Erythroblast (primary cell): ENCODE measurements at regions not wholly inside any gene's neighbourhood (a gene's known extent, or its start where the extent isn't known, plus 50 kb on each side); places are given as distances from the start of the nearest gene placed in this dataset.

Experiments
- DNase-seq, 2 experiments: peaks; one replicate each; lab custom pipeline; 2025; lab: John Stamatoyannopoulos, UW
- GATA1 ChIP-seq: IDR thresholded peaks from 2 replicates; pipeline ENCODE4 v1.6.1; 2011; ENCODE audit warnings: low read depth, mild to moderate bottlenecking, control low read depth, low read length, moderate library complexity
- POLR2A ChIP-seq: IDR thresholded peaks from 2 replicates; pipeline ENCODE4 v1.6.1; 2011; ENCODE audit warnings: mild to moderate bottlenecking, low read length

DNA sequence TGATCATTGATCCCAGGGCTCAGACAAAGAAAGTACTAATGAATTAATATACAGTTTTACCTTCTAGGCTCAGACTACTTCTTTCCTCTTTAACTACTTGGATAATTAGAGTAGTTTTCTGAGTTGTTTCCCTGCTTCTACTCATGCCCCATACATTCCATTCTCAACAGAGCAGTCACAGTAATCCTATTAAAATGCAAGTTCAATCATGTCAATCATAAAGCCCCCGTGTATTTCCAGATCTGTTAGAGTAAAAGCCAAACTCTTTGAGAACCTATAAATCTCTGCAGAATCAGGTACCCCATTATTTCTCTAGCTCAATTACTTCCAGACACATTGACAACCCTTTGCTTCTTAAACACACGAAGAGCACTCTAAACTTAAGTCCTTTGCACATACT, 242.1 kb upstream of the PRMT6 start:
- no peak for DNase-seq
- no peak for TF ChIP-seq POLR2A
- TF ChIP-seq GATA1, result no peak

DNA sequence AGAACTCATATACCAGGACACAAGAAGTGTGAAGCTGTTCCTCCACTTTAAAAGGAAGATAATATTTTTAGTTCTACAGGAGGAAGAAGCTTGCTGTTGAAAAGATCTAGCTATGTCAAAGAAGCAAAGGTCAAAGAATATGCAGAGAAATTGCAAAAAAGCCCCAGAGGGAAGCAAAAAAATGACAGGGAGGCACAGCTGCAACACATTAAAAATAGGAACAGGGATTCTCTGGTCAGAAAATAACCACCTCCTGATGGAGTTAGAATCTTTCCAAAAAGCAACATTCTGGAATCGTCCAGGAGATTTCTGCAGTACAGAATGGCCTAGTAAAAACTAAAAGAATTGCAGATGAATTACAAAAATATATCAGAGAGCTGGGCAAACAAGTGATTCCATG, 238.9 kb upstream of the PRMT6 start:
- DNase-seq, result no peak
- TF ChIP-seq GATA1 (no peak), POLR2A (no peak)

DNA sequence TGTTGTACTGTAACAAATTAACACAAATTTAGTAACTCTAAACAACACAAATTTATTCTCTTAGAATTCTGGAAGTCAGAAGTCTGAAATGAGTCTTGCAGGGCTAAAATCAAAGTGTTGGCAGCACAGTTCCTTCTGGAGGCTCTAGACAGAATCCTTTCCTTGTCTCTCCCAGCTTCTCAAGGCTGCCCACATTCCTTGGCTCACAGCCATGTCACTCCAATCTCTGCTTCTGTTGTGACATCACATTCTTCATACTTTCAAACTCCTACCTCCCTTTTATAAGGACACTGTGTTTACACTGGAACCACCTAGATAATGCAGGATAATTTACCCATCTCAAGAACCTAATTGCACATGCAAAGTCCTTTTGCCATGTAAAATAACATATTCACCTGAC, 225.0 kb upstream of the PRMT6 start:
- no peak for TF ChIP-seq POLR2A
- TF ChIP-seq GATA1, result no peak
- DNase-seq, result no peak

DNA sequence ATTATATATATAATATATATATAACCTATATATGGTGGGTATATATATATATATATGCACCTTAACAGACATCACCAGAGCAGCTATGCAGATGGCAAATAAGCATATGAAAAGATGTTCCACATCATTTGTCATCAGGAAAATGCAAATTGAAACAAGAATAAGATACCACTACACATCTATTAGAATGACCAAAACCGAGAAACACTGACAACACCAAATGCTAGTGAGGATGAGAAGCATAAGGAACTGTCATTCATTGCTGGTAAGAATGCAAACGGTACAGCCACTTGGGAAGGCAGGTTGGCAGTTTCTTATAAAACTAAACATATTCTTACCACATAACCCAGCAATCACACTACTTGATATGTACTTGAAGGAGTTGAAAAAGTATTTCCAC, 219.8 kb upstream of the PRMT6 start:
- DNase-seq, result no peak
- TF ChIP-seq GATA1, result no peak
- TF ChIP-seq POLR2A, result no peak

DNA sequence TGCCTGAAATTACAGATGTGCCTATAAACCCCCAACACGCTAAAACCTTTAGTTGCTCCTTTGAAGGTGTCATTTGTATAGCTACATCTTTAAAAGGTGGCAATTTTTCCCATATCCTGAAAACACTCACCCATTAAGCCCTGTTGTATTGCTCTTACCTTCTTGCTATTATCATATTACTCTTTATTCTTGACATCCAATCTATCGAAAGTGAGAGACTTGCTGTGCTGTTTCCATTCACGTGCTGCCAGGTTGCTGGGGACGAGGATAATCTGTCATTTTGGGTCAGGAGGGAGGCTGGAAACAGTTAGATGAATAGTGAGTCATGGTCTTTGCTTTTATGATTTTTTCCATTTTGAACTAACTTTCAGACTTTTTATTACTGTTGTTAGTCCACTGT, 213.0 kb upstream of the PRMT6 start:
- no peak for DNase-seq
- TF ChIP-seq POLR2A (no peak), GATA1 (no peak)

- TF ChIP-seq GATA1 (no peak), POLR2A (no peak)
- DNase-seq, result no peak
Measured at GRCh38 chr1:106846656-106847055, 209.8 kb upstream of the PRMT6 start.

- TF ChIP-seq GATA1 (no peak), POLR2A (no peak)
- DNase-seq, result no peak
Measured at GRCh38 chr1:106861110-106861509, 195.4 kb upstream of the PRMT6 start.

- DNase-seq, result no peak
- TF ChIP-seq POLR2A (no peak), GATA1 (no peak)
Measured at GRCh38 chr1:106868828-106869227, 187.6 kb upstream of the PRMT6 start.

- DNase-seq, result no peak
- TF ChIP-seq POLR2A (no peak), GATA1 (no peak)
Measured at GRCh38 chr1:106875622-106876021, 180.9 kb upstream of the PRMT6 start.

DNA sequence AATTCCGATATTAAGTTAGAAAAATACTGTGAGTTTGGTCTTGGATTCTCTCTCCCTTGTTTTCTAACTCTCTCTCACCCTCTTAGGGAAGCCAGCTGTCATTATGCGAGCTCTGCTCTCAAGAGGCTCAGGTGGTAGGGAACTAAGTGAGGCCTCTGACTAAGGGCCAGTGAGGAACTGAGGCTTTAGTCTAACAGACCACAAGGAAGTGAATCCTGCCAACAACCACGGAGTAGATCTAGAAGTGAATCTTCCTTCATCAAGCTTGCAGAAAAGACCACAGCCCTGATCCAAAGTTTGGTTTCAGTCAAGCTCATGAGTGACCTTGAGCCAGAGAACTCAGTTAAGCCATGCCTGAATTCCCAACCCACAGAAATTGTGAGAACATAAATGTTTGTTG, 180.1 kb upstream of the PRMT6 start:
- no peak for DNase-seq
- TF ChIP-seq POLR2A (no peak), GATA1 (no peak)

GRCh38 chr1:106879538-106879937, 176.9 kb upstream of the PRMT6 start:
- TF ChIP-seq GATA1 (no peak), POLR2A (no peak)
- DNase-seq, result no peak

DNA sequence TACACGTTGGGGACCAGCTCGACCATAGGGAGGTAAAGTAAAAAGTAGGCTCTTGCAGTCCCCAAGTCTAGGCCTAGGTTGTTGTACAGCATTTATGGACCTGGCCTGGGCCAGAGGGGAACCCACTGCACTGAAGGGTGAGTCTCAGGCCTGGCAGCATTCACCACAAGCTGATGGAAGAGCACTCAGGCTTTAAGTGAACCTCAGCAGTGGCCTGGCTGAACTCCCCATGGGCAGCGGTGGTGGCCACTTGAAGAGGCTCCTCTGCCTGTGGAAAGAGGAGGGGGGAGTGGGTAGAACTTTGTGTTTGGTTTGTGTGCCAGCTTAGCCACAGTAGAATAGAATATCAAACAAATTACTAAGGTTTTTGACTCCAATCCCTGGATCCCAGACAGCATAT, 176.2 kb upstream of the PRMT6 start:
- no peak for TF ChIP-seq POLR2A
- TF ChIP-seq GATA1, result no peak
- no peak for DNase-seq

- DNase-seq, result no peak
- TF ChIP-seq POLR2A, result no peak
- no peak for TF ChIP-seq GATA1
Measured at GRCh38 chr1:106883208-106883607, 173.3 kb upstream of the PRMT6 start.

- DNase-seq, result no peak
- TF ChIP-seq GATA1 (no peak), POLR2A (no peak)
Measured at GRCh38 chr1:106889059-106889458, 167.4 kb upstream of the PRMT6 start.

DNA sequence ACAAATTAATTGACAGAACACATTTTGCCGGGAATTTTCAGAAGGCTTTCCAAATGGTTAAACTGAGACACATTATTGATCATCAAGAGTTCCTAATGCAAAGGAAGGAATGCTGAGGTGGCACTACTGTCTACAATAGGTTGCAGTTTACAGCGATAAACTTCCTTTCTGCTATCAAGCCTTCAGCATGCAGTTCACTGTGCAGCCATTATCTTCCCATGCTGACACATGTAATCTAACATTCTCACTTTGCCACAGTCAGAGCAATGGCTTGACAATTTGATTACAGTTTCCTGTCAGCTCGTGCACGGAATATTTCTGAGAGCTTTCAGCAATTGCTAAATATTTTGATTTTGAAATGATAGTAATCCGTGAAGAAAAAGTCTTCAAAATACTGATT, 166.9 kb upstream of the PRMT6 start:
- TF ChIP-seq GATA1 (no peak), POLR2A (no peak)
- DNase-seq, result no peak

- no peak for DNase-seq
- TF ChIP-seq GATA1 (no peak), POLR2A (no peak)
Measured at GRCh38 chr1:106897976-106898375, 158.5 kb upstream of the PRMT6 start.

DNA sequence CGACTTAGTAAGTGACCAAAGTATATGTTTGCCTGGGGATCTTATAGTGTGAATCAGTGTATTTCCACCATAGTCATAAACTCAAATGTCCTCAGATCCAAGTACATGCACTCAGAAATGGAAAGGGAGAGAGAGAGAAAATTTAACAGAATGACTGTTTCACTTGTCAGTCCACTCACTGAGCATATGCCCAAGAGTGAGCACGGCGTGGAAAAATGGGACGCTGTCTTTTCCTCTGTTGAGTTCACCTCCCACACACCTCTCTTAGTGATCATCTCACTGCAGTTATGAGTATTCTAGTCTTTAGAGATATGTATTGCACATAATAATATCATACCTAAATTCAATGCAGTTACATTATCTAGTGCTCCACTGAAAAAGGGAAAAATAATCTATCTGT, 156.8 kb upstream of the PRMT6 start:
- no peak for DNase-seq
- no peak for TF ChIP-seq GATA1
- TF ChIP-seq POLR2A, result no peak
